Parathyroid adenoma (tissue), 2 donors: ENCODE measurements at regions not wholly inside any gene's neighbourhood (a gene's known extent, or its start where the extent isn't known, plus 50 kb on each side); places are given as distances from the start of the nearest gene placed in this dataset.

Experiments
- H2AFZ ChIP-seq: fragments of 300-600 bp; sonication (generic); one replicate; pipeline ENCODE4 v1.7.0; 2017; ENCODE audit warnings: antibody characterized with exemption, mild to moderate bottlenecking
- H3K27ac ChIP-seq: fragments of 300-600 bp; sonication (generic); one replicate; pipeline ENCODE4 v1.7.0; 2017
- H3K27me3 ChIP-seq: fragments of 300-600 bp; sonication (generic); one replicate; pipeline ENCODE4 v1.7.0; 2017; ENCODE audit warnings: low read length; ENCODE audit not compliant: control insufficient read depth, insufficient read depth
- H3K36me3 ChIP-seq: fragments of 300-600 bp; sonication (generic); one replicate; pipeline ENCODE4 v1.7.0; 2017; ENCODE audit warnings: low read length; ENCODE audit not compliant: control insufficient read depth, insufficient read depth
- H3K4me1 ChIP-seq: fragments of 300-600 bp; sonication (generic); one replicate; pipeline ENCODE4 v1.7.0; 2017; ENCODE audit warnings: control low read depth
- H3K4me2 ChIP-seq: fragments of 300-600 bp; sonication (generic); one replicate; pipeline ENCODE4 v1.7.0; 2017; ENCODE audit warnings: low read length
- H3K4me3 ChIP-seq: fragments of 300-600 bp; sonication (generic); one replicate; pipeline ENCODE4 v1.7.0; 2017; ENCODE audit warnings: low read depth, low read length
- H3K79me2 ChIP-seq: fragments of 300-600 bp; sonication (generic); one replicate; pipeline ENCODE4 v1.7.0; 2017; ENCODE audit warnings: control low read depth
- H3K9ac ChIP-seq: fragments of 300-600 bp; sonication (generic); one replicate; pipeline ENCODE4 v1.7.0; 2017; ENCODE audit warnings: mild to moderate bottlenecking
- H3K9me3 ChIP-seq: fragments of 300-600 bp; sonication (generic); one replicate; pipeline ENCODE4 v1.7.0; 2017; ENCODE audit warnings: low read length; ENCODE audit not compliant: control insufficient read depth
- TF ChIP-seq, protein P1 (sequence below): fragments of 300-600 bp; sonication (generic); IDR thresholded peaks from one replicate; pipeline ENCODE4 v1.7.0; 2017; ENCODE audit warnings: antibody characterized with exemption, mild to moderate bottlenecking
- donor health status: primary hyperparathyroidism.

DNA sequence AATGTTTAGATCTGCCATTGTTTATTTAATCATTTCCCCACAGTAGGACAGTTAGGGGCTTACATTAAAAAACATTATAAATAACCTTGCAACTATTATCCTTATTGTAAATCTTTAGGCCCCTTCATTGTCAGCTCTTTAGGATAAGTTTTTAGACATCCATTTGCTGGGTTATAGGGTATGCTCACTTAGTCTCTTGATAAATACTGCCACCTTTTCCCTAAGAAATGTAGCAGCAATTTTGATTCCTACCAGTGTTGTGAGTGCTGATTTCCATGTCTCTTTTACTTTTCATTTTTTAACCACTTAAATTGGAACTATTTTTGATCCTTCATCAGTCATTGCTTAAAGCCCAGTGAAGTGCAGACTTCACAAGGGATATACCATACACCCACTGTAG, 94.4 kb downstream of the AVPR1A start:
- H3K4me1 ChIP-seq, result no peaks in the 10 kb centered on the region
- no peak overlapping the region for H3K4me2 ChIP-seq
- no peak overlapping the region for H3K9ac ChIP-seq
- no peaks in the 10 kb centered on the region for H3K27me3 ChIP-seq
- no peaks in the 10 kb centered on the region for H3K36me3 ChIP-seq
- no peak overlapping the region for H2AFZ ChIP-seq
- no peaks in the 10 kb centered on the region for H3K79me2 ChIP-seq
- no peak overlapping the region for H3K27ac ChIP-seq
- no peak overlapping the region for H3K4me3 ChIP-seq
- TF ChIP-seq, protein P1, sequence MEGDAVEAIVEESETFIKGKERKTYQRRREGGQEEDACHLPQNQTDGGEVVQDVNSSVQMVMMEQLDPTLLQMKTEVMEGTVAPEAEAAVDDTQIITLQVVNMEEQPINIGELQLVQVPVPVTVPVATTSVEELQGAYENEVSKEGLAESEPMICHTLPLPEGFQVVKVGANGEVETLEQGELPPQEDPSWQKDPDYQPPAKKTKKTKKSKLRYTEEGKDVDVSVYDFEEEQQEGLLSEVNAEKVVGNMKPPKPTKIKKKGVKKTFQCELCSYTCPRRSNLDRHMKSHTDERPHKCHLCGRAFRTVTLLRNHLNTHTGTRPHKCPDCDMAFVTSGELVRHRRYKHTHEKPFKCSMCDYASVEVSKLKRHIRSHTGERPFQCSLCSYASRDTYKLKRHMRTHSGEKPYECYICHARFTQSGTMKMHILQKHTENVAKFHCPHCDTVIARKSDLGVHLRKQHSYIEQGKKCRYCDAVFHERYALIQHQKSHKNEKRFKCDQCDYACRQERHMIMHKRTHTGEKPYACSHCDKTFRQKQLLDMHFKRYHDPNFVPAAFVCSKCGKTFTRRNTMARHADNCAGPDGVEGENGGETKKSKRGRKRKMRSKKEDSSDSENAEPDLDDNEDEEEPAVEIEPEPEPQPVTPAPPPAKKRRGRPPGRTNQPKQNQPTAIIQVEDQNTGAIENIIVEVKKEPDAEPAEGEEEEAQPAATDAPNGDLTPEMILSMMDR, result no peak
- H3K9me3 ChIP-seq, result no peaks in the 10 kb centered on the region

DNA sequence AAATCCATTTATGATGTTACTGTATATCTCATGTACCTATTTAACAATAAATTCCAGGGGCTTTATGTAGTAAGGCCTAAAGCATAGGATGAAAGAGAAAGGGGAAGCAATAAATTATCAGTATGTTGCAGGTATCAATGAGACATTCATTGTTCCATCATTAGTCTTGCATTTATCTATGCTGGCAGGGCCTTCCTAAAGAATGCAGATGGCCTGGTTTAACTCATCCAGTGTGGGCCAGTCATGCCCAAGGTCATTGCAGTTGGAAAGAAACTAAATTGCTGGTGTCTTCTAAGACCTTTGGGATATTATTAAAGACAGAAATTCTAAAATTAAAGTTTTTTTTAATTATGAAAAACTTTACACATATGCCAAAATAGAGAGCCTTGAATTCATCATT, 98.3 kb downstream of the AVPR1A start:
- TF ChIP-seq, protein P1, result no peak
- H3K4me1 ChIP-seq, result no peaks in the 10 kb centered on the region
- H3K27me3 ChIP-seq, result no peaks in the 10 kb centered on the region
- H3K4me2 ChIP-seq, result no peak overlapping the region
- no peak overlapping the region for H3K9ac ChIP-seq
- no peaks in the 10 kb centered on the region for H3K79me2 ChIP-seq
- no peaks in the 10 kb centered on the region for H3K36me3 ChIP-seq
- no peak overlapping the region for H3K4me3 ChIP-seq
- no peak overlapping the region for H2AFZ ChIP-seq
- H3K27ac ChIP-seq, result no peak overlapping the region
- H3K9me3 ChIP-seq, result no peaks in the 10 kb centered on the region

DNA sequence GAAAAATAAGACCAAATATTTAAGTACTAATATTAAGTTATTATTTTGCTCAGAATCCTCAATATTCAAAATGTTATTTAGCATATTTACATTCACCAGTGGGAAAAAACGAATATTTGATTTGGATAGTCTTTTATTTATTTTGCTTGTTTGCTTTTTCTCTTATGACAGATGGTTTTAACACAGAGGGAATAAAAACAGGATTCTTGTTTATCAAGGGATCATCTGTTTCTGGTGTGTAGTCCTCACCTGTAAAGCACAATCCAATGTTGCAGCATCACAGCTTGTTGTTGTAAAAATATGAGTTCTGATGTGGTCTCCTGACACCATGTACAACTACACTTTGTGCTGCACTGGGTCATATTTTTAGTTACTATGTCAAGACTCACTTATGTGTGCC, 103.9 kb downstream of the AVPR1A start:
- H3K4me3 ChIP-seq, result no peak overlapping the region
- no peak overlapping the region for H2AFZ ChIP-seq
- H3K9me3 ChIP-seq, result no peaks in the 10 kb centered on the region
- H3K4me1 ChIP-seq, result no peaks in the 10 kb centered on the region
- no peaks in the 10 kb centered on the region for H3K79me2 ChIP-seq
- no peak overlapping the region for H3K9ac ChIP-seq
- H3K36me3 ChIP-seq, result no peaks in the 10 kb centered on the region
- TF ChIP-seq, protein P1, result no peak
- no peak overlapping the region for H3K4me2 ChIP-seq
- no peaks in the 10 kb centered on the region for H3K27me3 ChIP-seq
- no peak overlapping the region for H3K27ac ChIP-seq

DNA sequence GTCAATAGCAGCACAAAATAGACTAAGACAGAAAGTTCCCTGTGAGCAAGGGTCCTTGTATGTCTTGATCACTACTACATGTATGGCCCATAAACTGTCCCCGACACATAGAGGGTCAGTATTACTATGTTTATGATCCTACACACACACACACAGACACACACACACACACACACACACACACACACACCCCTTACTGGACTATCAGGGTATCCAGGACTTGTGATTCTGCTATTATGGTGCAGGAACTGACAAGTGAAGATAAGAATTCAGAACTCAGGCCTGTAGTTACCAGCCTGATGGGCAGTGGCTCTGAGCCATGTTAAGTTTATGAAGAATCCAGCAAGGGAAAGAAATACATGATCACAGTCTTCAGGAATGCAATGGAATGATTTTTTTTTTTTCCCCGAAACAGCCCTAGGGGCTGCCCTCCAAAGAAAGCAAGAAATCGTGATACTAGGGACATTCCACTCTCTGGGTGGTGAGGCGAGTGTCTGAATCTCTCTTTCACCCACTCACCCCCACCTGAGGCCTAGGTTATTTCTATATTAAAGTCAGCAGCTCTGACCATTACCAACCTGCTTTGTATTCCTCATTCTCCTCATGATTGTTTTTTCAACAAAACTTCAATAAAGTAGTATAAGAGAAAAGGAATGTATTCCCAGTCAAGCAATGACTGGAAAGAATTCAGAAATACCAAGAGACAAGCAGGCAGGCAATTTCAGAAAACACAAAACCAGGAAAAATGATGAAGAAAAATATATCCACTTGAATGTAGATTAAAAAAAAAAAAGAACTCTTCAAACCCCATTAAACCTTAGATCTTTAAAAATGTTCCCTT, 105.8 kb downstream of the AVPR1A start:
- Histone ChIP-seq H3K4me1 (no peaks in the 10 kb centered on the region), H3K4me2 (no peak overlapping the region), H3K27me3 (no peaks in the 10 kb centered on the region), H3K79me2 (no peaks in the 10 kb centered on the region), H3K9me3 (no peaks in the 10 kb centered on the region), H2AFZ (no peak overlapping the region), H3K4me3 (no peak overlapping the region), H3K27ac (no peak overlapping the region), H3K9ac (no peak overlapping the region), H3K36me3 (no peaks in the 10 kb centered on the region)
- TF ChIP-seq, protein P1, result no peak

DNA sequence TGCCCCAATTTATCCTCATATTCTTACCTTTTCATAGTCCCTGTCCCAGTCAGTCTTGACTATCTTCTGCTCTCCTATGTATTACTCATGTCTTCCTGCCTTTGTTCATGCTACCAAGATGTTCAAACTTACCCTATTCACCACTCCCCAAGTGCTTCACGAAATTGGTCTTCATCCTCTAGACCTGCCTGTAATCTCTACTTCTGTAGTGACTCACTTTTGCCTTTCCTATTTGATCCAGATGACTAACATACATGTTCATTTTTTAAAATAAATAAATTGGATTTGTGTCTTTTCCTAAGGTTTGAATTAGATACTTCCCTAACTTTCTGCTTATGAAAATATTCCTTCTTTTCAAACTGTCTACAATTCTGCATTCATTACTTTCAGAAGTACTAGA, 107.7 kb upstream of the PPM1H start:
- Histone ChIP-seq H2AFZ (no peak overlapping the region), H3K27ac (no peak overlapping the region), H3K4me1 (no peaks in the 10 kb centered on the region), H3K79me2 (no peaks in the 10 kb centered on the region), H3K9ac (no peak overlapping the region), H3K4me3 (no peak overlapping the region), H3K9me3 (no peaks in the 10 kb centered on the region), H3K36me3 (no peaks in the 10 kb centered on the region), H3K4me2 (no peak overlapping the region), H3K27me3 (no peaks in the 10 kb centered on the region)
- TF ChIP-seq, protein P1, result no peak
